ENCODE measurements at regions not wholly inside any gene's neighbourhood (a gene's known extent, or its start where the extent isn't known, plus 50 kb on each side); places are given as distances from the start of the nearest gene placed in this dataset.

GRCh38 chr6:166718516-166718915 is 91.5 kb upstream of the RPS6KA2 start:
- TF ChIP-seq CTCF (IDR thresholded peaks at IDR 0.05): no peak
- TF ChIP-seq POLR2AphosphoS5 (IDR thresholded peaks at IDR 0.05): no peak
